ENCODE measurements at regions not wholly inside any gene's neighbourhood (a gene's known extent, or its start where the extent isn't known, plus 50 kb on each side); places are given as distances from the start of the nearest gene placed in this dataset.

DNA sequence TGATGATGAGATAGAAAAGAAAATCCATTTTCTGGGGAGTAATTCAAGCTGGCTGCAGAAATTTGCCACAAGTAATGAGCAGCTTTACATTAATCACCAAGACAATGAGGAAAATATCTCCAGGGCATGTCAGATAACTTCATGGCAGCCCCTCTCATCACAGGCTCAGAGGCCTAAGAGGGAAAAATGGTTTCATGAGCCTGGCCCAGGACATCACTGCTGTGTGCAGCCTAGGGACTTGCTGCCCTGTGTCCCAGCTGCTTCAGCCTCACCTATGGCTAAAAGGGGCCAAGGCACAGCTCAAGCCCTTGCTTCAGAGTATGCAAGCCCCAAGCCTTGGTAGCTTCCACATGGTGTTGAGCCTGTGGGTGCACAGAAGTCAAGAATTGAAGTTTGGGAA lies 161.7 kb downstream of the OPA1 start:
- DNase-seq: no peak

DNA sequence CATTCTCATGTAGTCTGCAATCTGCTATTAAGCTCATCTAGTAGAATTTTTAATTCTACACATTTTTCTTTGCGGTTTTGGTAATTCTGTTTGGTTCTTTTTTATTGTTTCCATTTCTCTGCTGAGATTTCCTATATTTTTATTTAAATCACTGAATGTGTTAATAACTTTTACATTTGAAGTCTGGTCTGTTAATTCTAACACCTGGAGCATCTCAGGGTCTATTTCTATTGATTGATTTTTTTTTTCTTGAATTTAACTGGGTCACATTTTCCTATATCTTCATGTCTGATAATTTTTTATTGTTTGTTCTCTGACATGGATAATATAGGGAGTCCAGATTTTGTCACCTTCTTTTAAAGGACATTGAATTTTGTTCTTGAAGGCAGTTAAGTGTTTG lies 163.5 kb downstream of the OPA1 start:
- DNase-seq: no peak

DNA sequence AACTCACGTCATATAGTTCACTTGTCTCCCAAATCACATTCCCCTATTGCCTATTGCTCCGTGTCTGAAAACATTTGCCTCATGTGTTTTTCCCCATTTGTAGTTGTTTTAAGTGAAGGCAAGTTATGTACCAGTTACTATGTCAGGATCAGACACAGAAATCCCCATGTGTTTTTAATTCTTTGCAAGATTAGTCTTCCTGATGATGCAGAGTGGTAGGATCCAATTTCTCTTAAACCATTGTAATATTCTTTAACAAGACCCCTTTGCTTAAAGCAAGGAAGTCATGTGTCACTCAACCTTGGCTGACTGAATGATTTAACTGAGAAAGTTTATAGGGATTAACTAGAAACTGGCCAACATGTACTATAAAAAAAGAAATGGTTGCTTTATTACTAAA lies 164.4 kb downstream of the OPA1 start:
- DNase-seq: no peak

DNA sequence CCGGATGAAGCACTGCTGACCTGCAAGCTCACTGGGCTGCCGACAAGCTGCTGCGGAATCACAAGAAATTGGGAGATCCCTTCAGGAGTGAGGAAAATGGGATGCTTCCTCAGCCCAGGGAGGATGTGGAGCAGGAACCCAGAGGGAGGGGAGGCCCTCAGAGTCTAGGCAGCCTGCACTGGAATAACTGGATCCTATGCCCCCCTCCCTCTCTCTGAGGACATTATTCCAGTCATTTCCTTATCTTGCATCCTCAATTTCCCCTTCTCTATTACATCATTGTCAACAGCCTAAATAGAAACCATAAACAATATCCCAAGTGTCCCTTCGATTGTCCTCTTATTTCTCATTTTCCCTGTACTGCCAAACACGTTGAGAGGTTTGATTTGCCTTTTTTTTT lies 169.0 kb downstream of the OPA1 start:
- no peak for DNase-seq

DNA sequence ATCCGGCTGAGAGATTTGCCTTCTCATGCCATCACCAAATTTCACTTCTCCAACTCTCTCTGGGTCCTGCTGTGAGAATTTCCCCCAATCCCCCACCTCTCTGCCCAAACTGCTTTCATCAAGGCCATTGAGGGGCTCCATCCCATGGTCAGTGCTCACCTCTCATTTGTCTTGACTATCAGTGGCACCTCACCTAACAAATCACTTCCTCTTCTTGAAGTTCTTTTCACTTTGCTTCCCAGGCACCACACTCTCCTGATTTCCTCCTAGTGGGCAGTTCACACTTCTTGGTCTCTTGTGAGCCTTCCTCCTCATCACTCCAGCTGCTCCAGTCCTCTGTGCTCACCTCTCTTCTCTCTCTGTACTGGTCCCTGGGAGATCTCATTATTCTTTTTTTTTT lies 169.6 kb downstream of the OPA1 start:
- DNase-seq: no peak

DNA sequence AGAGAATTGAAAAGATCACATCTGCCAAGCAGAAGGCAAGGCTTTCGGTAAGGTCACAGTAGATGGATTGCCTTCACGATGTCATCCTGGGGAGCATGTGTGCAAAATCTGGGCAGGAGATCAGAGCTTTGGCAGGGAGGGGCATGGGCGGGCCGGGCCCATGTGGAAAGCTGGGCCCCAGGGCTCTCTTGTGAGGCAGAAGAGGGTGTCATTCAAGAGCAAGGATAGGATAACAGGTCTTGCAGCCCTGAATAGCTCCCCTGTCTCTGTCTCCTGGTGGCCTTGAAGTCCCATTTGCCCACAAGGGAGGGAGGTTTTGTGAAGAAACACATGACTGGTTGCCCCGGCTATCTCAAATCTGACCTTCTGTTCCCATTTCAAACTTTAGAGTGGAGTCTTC lies 172.0 kb downstream of the OPA1 start:
- DNase-seq: no peak

DNA sequence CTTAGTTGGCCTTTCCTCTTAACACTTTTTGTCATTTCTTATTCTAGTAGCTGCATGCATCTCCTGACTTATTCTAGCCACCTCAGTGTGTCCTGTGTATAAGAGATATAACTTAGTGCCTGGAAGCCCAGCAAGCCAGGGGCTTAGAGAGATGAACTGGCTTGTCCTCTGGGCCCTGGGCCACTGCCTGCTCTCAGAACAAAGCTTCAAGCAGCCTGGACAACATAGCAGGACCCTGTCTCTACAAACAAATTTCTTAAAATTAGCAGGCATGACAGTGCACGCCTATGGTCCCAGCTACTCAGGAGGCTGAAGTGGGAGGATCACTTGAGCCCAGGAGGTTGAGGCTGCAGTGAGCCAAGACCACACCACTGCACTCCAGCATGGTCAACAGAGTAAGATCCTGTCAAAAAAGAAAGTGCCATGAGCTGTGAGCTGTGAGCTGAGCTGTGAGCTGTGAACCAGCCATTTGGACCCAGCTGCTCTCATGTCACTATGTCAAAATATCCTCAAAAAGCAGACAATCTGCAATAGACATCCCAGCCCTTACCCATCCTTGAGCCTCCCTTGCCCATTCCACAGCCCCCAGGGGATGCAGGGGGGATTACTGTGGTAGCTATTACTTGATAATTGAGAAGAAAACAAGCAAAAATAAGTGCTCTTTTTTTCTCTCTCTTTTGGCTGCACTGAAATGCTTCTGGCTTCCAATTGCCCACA lies 174.5 kb downstream of the OPA1 start:
- DNase-seq: no peak

DNA sequence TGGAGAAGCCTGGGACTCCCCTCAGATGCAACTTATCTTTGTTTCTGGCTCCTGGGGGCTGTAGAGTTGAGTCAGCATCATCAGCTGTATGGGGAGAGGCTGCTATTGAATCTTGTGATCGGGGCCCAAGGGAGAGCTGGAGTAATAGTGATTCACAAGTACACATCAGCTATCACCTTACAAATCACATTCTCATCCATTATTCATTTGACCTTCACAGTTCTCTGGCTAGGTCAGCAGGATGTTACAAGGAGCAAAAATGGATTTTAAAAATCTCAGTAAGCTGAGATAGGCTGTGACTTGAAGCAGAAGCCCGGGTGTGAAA lies 175.0 kb downstream of the OPA1 start:
- no peak for DNase-seq

DNA sequence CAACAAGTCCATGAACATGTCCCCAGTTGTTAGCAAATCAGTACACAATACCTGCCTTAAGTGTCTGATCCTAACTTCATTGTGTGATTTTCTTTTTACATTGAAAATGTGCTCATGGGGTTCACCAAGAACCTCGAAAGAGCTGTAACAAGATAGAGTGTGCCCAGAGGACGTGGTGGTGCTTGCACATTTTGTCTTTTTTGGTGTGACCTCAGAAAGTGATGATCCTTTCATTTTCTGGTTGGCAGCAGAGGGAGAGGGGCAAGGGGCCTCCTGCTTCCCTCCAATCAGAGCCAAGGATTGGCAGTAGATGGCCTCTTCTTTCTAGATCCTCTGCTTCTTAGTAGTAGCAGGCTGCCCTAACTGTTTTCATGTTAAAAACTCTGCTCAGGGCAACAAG lies 176.4 kb downstream of the OPA1 start:
- DNase-seq: no peak

DNA sequence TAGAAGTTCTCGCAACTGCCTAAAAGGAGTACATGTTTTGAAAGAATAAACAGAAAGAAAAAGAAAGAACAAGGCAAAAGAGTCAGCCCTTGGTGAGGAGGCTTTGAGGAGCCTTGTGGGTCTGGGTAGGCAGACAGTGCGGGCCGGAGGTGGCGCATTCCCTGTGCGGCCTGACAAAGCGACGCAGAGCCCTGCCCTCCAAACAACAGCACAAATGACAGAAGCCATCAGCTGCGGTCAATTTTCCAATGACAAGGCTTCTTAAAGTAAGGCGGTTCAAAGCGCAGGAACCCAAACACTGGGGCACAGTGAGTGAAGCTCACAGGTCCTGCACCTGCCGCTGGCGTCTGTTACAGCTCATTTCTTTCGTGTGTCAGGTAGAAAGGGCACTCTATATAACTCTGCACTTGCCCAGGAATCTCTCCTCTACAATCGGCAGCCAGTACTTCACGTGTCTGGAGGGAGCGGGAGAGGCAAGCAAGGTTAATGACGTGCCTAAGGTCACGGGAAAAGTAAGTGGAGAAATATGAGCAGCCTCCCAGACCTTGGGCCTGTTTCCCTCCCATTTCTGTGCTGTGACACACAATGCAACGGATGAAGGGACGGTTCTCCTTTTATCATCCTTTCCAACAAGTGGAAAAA lies 178.1 kb downstream of the OPA1 start:
- no peak for DNase-seq

DNA sequence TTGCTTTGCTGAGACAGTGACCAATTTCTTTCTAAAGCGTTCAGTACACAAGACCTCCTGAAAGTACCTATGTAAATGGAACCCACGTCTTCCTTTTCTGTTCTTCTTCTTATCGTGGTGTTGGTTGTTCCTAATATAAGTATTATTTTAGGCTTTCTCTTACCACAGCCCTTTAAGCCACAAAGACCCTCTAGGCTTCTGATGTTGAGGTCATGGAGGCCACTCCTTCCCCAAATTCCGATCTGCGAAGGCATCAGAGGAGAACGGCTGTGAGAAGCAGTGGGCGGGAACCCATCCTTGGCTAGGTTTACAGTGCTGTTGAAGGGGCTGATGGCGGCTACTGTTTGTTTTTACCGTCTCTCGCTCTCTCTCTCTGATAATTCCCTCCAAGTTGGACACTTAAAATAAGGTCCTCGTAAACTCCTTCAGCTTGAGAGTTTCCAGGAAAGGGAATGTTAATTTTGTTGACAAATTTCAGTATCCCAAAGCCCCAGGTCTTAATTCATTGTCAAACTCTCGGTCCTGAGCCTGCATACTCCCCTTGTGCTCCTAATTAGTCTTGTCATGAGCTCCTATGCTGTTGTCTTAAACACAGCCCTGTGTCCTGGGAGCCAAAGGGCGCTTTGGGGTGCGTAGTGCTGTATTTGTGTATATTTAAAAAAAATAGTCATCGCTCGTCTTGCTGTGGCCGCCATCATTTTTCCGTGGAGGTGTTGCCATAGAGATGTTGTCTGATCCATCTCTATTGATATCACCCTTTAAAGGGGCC lies 178.8 kb downstream of the OPA1 start:
- DNase-seq: no peak

DNA sequence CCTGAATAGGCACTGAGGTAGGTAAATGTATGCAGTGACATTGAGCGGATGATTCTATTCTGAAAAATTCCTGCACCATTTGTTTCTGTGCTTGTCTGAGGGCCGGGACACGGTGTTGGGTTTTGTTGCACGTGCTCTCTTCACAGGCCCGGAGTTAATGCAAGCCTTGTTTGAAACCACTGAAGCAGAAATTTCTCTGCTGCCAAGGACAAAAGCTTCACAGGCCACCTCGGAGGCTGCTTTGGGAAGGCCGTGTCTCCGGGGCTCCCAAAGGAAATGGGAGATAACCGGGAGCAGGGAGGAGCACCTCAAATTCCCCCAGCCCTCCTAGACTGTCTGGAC lies 179.4 kb downstream of the OPA1 start:
- DNase-seq: no peak

DNA sequence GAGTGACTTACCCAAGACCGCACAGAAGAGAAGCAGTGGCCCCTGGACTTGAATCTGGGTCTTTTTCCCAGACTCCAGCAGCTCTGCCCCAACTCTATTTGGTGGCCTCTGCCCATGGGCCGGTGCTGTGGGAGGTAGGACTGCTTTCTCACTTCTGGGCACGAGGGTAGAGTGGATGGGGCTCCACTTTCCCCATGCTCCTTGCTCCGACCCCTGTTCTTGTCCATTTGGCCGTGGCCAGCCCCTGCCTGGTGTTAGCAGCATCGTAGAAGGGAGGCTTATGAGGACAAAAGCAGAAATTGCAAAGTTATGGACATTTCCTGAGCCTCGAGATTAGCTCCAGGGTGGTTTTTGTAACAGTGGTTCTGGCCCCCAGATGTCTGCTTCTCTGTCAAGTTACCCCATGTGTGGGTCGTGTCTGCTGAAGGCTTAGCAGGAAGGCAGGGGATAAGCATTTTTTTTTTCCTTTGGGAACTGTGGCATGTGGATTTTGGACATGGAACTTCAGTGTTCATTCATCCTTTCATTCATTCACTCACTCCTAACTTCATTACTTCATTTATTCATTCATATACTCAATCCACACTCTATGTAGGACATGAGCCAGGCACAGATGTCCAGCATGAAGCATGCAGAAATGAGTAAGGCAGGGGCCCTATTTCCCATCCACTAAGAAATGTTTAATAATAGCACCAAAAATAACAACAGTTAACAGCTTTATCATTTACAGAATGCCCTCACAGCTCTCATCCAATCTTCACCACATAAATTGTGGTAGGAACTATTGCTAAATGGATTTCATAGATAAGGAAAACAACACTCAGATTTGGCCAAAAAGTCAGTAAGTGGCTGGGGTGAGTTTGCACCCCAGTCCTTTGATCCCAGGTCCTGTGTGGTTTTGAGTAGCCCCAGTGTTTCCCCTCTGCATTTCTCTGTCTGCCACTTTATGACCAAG lies 180.5 kb downstream of the OPA1 start:
- DNase-seq: no peak

DNA sequence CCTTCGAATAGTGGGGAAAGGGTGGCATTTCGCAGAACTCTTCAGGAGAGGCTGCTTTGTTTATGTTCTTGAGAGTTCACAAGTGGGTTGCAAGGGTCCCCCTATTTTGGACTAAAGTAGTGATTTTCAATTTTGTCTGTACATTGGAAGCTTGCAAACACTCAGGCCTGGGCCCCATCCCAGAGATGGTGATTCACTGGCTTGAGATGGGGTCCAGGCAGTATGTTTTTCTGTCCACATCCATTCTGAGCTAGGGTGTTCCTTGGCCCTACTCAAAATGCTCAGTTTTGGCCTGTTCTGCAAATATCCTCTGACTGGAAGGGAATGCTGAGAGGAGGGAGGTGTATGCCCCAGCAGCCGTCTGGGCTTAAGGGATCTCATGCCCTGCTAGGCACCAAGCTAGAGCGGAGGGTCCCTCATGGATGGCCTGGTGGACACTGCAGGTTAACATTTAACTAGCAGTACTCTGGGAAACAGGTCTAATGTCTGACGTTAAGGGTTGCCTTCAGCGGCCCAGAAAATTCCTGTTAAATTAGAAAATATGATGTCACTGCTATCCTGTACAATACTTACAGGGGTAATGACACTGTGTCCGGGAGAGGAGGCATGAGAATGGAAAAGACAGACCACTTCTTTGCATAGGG lies 181.4 kb downstream of the OPA1 start:
- no peak for DNase-seq

DNA sequence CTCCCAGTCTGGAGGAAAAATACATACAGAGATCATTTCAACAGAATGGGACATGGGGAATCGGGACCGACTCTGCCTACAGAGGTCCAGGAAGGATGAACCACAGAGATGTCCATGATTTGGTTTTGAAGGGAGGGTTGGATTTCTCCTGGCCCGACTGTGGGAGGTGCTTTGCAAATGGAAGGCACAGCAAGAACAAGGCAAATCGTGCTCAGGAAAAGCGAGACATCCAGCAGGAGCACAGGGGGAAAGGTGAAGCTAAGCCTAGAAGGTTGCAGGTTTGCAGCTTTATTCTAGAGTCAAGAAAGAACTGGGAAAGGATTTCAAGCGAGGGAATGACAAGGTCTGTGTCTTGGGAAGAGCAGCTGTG lies 181.9 kb downstream of the OPA1 start:
- DNase-seq: no peak

DNA sequence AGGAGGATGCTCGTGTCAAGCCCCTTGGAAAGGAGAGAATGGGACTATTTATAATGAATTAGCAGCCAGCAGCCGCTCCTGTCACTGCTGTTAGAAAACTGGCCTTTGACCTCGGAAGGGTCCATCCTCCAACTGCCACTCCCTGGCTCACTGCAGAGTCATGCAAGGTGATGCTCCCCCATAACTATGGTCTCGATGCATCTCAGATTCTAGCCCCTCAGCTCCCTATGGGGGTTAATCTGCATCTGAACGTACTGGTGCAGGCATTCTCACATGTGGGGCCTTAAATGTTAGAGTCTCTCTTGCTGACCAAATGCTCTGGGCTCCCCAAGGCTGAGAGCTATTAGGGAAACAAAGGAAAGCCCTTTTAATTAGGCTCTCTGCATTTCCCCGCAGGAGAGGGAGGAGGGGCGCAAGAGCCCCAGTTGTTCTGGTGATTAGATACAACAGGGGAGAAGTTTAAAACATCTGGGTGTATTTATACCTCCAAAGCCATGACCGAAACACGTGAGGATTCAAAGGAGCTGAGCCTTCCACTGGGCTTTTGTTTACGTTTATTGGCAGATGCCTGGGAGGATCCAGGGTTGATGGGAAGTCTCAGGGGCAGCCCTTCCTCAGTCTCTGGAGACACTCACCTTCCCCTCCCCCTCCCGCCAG lies 182.5 kb downstream of the OPA1 start:
- no peak for DNase-seq

DNA sequence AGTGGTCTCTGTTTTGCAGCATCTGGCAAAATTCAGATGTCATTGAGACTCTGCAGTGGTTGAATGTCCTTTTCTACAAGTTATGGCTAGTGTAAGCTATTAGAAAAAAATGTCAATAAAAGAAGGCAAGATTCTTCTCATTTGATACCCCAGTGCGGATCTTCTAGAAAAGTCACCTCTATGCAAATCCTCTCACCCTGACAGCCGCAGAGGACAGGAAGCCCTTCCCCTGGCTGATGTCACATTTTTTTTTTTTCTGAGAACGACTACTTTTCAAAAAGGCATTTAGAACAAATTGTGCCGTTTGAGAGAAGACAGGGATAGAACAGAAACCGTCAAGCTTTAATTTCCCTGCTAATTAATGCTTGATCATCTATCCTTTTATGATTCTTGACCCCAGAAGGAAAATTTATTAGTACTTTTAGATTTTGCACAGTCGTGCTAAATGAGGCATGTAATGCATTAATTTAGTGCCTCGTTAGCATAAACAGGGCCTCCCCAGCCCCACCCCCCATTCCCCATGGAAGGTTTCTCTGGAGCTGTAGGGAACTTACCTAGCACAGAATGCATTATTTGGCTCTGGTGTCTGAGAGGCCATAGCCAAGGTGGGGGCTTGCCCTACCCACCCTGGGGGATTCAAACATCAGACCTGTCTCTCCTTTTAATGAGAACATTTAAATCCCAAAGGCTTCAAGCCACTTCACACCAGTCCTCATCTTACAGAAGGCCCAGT lies 183.8 kb downstream of the OPA1 start:
- DNase-seq: no peak

DNA sequence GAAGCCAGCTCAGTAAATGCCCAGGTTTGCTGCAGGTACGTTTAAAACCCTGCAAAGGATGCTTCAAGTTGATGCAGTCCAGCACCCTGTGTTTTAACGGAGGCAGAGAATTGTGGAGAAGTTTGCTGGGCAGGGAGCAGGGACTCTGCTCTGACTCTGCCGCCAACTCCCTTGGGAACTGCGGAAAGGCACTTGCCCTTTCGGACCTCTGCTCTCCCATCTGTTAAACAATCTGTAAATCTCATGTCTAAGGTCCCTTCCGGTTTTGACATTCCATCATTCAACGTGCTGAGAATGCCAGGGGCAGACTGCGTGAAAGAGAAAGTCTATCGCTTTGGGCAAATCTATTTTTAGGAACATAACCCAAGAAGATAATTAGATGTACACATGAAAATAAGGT lies 184.5 kb downstream of the OPA1 start:
- DNase-seq: no peak

DNA sequence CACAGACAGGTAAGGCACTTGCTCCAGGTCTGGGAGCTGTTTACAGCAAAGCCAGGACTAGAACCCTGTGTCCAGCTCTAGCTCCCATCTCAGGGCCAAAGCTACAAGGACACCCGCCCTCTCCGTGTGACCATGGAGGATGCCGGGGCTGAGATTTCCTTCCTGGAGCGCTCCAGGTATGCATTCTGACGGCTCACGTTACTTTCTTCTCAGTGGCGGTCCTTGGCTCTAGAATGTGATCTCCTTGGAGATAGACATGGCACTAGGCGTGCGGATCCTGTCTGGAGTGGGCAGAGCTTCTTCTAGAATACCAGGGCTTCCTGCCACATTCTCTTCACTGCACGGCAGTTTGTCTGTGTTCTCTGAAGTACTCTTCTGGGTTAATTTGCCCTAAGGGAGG lies 185.7 kb downstream of the OPA1 start:
- no peak for DNase-seq

DNA sequence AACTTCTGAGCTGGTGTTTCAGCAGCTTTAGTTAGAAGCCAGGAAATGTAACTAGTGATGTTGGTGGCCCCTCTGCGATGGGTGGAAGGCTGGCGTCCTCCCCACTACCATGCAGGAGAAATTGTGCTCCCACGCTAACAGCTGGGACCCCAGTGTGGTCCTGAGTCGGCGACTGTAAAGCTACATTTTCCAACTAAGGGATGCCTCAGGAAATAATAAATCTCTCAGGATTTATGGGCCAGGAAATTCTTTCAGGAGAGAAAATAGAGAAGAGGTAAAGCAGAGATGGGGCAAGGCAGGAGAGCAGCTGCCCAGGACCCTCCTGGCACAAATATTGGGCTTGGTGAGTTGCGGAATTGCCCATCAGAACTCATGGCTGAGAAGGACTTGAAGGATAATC lies 186.9 kb downstream of the OPA1 start:
- no peak for DNase-seq

DNA sequence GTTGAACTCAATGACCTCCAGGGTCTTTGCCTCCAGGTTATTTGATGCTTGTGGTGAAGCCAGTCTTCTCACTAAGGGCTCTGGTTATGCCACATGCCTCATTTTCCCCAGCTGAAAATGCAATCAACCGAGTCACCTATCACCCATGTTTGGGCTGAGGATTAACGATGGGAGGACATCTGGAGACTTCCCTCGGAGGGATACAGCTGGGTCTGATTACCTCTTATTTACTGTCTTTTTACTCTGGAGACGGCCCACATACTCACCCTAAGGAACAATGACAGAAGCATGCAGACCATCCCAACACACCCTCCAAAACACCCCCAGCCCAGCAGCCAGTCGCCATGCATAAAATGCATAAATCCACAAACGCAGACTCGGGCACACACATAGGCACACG lies 187.4 kb downstream of the OPA1 start:
- no peak for DNase-seq
